ENCODE measurements at regions not wholly inside any gene's neighbourhood (a gene's known extent, or its start where the extent isn't known, plus 50 kb on each side); places are given as distances from the start of the nearest gene placed in this dataset.
"Not testable (repeated sequence)": the region's sequence is repeated elsewhere in the genome, so short reads cannot be mapped to it uniquely, and the experiment has no call there.

DNA sequence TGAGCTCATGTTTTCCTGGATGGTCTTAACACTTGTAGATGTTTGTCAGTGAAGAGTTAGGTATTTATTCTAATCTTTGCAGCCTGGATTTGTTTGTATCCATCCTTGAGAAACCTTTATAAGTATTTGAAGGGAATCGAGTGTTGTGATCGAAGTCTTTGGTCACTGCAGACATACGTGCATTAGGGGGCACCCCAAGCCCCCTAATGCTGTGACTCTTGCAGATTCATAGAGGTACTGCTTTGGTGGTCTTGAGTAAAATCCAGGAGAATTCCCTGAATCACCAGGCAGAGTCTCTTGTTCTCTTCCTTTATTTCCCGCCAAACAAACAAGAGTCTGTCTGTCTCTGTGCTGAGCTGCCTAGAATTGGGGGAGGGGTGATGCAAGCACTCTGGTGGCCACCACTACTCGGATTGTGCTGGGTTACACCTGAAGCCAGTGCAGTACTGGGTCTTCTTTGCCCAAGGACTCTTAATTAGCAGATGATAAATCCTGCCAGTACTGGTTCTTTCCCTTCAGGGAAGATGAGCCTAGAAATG lies 170.5 kb upstream of the POU1F1 start:
- H3K27me3 ChIP-seq = no peaks in the 10 kb centered on the region
- no peak overlapping the region for H3K4me3 ChIP-seq (ENCODE audit: low read depth in 1 of 2, low read length in 1 of 2)
- no peak overlapping the region for H3K27ac ChIP-seq
- TF ChIP-seq, protein P1, sequence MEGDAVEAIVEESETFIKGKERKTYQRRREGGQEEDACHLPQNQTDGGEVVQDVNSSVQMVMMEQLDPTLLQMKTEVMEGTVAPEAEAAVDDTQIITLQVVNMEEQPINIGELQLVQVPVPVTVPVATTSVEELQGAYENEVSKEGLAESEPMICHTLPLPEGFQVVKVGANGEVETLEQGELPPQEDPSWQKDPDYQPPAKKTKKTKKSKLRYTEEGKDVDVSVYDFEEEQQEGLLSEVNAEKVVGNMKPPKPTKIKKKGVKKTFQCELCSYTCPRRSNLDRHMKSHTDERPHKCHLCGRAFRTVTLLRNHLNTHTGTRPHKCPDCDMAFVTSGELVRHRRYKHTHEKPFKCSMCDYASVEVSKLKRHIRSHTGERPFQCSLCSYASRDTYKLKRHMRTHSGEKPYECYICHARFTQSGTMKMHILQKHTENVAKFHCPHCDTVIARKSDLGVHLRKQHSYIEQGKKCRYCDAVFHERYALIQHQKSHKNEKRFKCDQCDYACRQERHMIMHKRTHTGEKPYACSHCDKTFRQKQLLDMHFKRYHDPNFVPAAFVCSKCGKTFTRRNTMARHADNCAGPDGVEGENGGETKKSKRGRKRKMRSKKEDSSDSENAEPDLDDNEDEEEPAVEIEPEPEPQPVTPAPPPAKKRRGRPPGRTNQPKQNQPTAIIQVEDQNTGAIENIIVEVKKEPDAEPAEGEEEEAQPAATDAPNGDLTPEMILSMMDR (IDR thresholded peaks at IDR 0.05) = no peak
- H3K36me3 ChIP-seq = no peaks in the 10 kb centered on the region
- no peaks in the 10 kb centered on the region for H3K4me1 ChIP-seq (ENCODE audit: control insufficient read depth in 1 of 2, insufficient read depth in 1 of 2, low read depth in 1 of 2, low read length in 1 of 2)
- H3K9me3 ChIP-seq = no peaks in the 10 kb centered on the region

DNA sequence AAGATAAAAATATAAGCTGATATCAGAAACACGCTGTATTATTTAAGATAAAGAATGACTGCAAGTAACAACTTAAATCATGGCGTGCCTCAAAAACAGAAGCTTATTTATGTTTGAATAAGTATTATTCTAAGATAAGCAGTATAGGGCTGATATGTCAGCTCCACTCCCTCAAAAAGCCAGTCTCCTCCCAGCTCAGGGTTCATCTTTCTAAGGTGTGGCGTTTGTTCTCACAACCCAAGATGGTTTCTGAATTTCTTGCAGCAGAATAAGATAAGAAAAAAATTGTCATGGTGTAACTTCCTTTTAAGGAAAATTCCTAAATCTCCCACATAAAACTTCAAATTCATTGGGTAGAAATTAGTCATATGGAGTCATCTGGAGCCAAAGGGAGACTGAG lies 166.1 kb upstream of the POU1F1 start:
- no peaks in the 10 kb centered on the region for H3K36me3 ChIP-seq
- no peaks in the 10 kb centered on the region for H3K27me3 ChIP-seq
- H3K4me1 ChIP-seq (ENCODE audit: control insufficient read depth in 1 of 2, insufficient read depth in 1 of 2, low read depth in 1 of 2, low read length in 1 of 2) = no peaks in the 10 kb centered on the region
- TF ChIP-seq, protein P1 (IDR thresholded peaks at IDR 0.05) = no peak
- no peak overlapping the region for H3K4me3 ChIP-seq (ENCODE audit: low read depth in 1 of 2, low read length in 1 of 2)
- no peaks in the 10 kb centered on the region for H3K9me3 ChIP-seq
- no peak overlapping the region for H3K27ac ChIP-seq

DNA sequence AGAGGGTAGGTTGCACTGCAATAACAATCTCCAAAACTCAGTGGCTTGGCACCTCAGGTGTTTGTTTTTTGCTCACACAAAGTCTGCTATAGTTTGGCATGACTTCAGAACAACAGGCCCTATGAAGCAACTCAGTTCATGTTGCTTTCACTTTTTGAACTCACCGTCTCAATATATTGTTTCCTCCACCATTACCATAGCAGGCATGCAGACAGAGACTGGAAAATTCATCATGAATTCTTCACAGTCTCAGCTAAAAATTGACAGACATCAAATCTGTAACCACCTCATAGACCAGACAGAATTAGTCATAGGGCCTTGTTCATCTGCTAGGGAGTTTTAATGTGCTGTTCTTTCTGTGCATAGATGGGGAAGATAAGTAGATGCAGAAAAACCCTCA lies 161.4 kb upstream of the POU1F1 start:
- no peak overlapping the region for H3K4me3 ChIP-seq (ENCODE audit: low read depth in 1 of 2, low read length in 1 of 2)
- H3K36me3 ChIP-seq = no peaks in the 10 kb centered on the region
- H3K4me1 ChIP-seq (ENCODE audit: control insufficient read depth in 1 of 2, insufficient read depth in 1 of 2, low read depth in 1 of 2, low read length in 1 of 2) = no peaks in the 10 kb centered on the region
- TF ChIP-seq, protein P1 (IDR thresholded peaks at IDR 0.05) = no peak
- H3K27ac ChIP-seq = no peak overlapping the region
- no peaks in the 10 kb centered on the region for H3K27me3 ChIP-seq
- H3K9me3 ChIP-seq = no peaks in the 10 kb centered on the region

DNA sequence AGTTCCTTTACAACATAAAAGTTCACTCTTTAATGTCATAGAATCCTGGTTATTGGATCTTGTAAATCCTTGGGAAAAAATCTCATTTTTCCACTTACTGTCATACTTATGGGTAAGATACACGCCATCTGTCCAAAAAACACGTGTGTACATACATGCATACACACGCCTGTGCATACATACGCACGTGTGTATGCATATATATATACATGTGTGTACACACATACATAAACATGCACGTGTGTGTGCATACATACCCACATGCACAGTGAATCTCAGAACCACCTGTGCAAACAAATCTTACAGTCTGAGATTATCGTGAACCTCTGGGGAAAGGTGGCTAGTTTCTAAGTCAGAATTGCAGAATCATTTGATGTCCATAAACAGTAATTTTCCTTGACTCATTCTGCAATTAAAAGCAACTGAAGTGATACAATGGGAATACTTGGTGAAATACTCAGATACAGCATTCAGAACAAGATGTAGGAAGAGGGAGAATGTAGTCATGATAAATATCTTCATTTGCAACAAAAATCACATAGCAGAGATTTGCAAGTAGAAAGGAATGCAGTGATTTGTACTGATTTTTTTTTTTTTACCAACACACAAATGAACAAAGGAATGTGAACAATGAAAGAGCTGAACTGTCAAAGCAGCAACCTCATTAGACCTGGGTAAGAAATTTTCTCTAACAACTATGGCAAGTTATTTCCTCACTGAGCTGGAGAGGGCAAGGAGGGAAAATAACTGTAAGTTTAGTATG lies 160.6 kb upstream of the POU1F1 start:
- H3K27me3 ChIP-seq = no peaks in the 10 kb centered on the region
- no peak overlapping the region for H3K4me3 ChIP-seq (ENCODE audit: low read depth in 1 of 2, low read length in 1 of 2)
- H3K36me3 ChIP-seq = no peaks in the 10 kb centered on the region
- TF ChIP-seq, protein P1 (IDR thresholded peaks at IDR 0.05) = no peak
- H3K27ac ChIP-seq = no peak overlapping the region
- H3K9me3 ChIP-seq = no peaks in the 10 kb centered on the region
- no peaks in the 10 kb centered on the region for H3K4me1 ChIP-seq (ENCODE audit: control insufficient read depth in 1 of 2, insufficient read depth in 1 of 2, low read depth in 1 of 2, low read length in 1 of 2)

DNA sequence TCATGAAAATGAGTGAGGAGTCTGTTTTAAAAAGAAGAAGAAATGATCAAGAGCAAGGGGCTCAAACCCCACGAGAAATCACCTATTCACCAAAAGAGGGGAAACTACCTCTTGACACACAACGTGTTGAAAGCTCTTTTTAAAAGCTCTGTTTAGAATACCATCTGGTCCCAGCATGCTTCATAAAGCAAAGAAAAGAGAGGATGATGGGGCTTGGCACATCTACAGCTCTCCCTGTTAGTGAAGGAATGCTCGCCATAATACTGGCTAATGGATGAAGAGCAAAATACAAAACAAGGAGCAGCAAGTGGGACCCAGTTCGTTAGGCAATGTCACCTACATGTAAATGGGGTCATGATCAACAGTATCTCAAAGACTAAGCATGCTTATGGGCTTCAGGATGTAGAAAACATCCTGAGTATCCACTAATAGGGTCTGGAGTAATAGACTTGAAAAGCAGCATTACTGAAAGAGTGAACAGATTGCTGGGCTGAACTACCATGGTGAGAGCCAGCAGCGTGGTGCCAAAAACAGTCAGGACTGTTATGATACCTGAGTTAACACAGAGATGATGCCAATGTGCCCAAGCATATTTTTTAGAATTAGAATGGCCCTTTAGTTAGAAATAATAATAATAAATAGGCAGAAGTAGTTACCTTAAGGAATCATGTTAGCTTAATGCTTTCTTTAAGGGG lies 159.7 kb upstream of the POU1F1 start:
- Histone ChIP-seq H3K9me3 (no peaks in the 10 kb centered on the region), H3K36me3 (no peaks in the 10 kb centered on the region), H3K4me1 (ENCODE audit: control insufficient read depth in 1 of 2, insufficient read depth in 1 of 2, low read depth in 1 of 2, low read length in 1 of 2) (no peaks in the 10 kb centered on the region), H3K4me3 (ENCODE audit: low read depth in 1 of 2, low read length in 1 of 2) (no peak overlapping the region), H3K27ac (no peak overlapping the region), H3K27me3 (no peaks in the 10 kb centered on the region)
- TF ChIP-seq, protein P1 (IDR thresholded peaks at IDR 0.05) = no peak

DNA sequence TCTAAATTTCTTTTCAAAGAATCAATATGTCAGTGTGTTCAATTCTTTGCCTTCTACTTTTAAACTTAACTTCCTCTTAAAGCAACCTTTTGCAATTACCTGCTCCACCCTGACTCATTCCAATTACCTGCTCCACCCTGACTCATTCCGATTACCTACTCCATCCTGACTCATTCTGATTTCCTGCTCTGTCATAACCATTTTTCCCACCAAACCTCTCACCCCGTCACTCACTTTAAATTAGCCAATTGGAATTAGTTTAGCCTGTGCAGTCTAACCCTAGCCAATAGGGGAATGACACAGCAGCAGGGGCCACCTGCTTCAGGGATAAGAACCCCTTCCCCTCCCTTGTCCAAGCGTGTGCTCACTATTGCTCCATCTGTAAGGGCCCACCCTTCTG lies 157.1 kb upstream of the POU1F1 start:
- H3K9me3 ChIP-seq; H3K27ac ChIP-seq; H3K4me3 ChIP-seq (ENCODE audit: low read depth in 1 of 2, low read length in 1 of 2); H3K36me3 ChIP-seq; H3K27me3 ChIP-seq; H3K4me1 ChIP-seq (ENCODE audit: control insufficient read depth in 1 of 2, insufficient read depth in 1 of 2, low read depth in 1 of 2, low read length in 1 of 2): not testable (repeated sequence)
